K562 (cell line): ENCODE measurements at regions not wholly inside any gene's neighbourhood (a gene's known extent, or its start where the extent isn't known, plus 50 kb on each side); places are given as distances from the start of the nearest gene placed in this dataset.

ENCODE experiments used
- ATAC-seq: fragments of 200-7000 bp; cut with Tn5 transposase; 3 replicates; pipeline ENCODE4 v1.9.1; 2020; ENCODE audit warnings: moderate library complexity
- BruUV-seq: library from RNA; stranded (reverse); fragments of 400-500 nt; replicated peaks from 2 replicates; lab custom pipeline; 2021; lab: Mats Ljungman, UMichigan
- CTCF ChIA-PET: fragments of 300-600 bp; formaldehyde crosslinking; extraction: SDS; loops from one replicate; lab custom pipeline; 2021; ENCODE audit warnings: low intra/inter-chr PET ratio; lab: Yijun Ruan, JAX
- POLR2A ChIA-PET: fragments of 300-600, 350-650 bp; sonication (Branson Sonifier 250); formaldehyde crosslinking; extraction: SDS; loops from one replicate; lab custom pipeline; 2021; ENCODE audit warnings: antibody characterized with exemption, inconsistent platforms; lab: Yijun Ruan, JAX
- DNase-seq, 4 experiments: peaks; one replicate each; pipeline versions ENCODE4 v3.0.0 to v3.0.0-alpha.2; 2011 to 2018; ENCODE audit warnings: low spot score in 3 of 4, mixed read lengths in 3 of 4; ENCODE audit errors: extremely low read depth in 1 of 4
- FAIRE-seq: peaks from 2 replicates; lab custom pipeline; 2011; peaks lifted over from hg19 to GRCh38; lab: Jason Lieb, UNC
- H2AFZ ChIP-seq: 2 replicates; pipeline ENCODE4 v1.6.0; 2011; ENCODE audit warnings: low read depth, low read length, control low read depth, inconsistent platforms
- H3K27ac ChIP-seq: fragments of 200-600 bp; 3 replicates; pipeline ENCODE4 v1.8.0; 2011; ENCODE audit warnings: low read depth, mild to moderate bottlenecking, control low read depth, inconsistent platforms, low read length, moderate library complexity, mixed read lengths; ENCODE audit errors: extremely low read depth
- H3K27me3 ChIP-seq, 2 experiments: fragments of 300-600 bp in 1 of 2; 2 replicates in 1 of 2; 3 replicates in 1 of 2; pipeline versions ENCODE4 v1.6.0 to v1.8.0; 2011; ENCODE audit warnings: inconsistent platforms in 2 of 2, low read length in 2 of 2, mild to moderate bottlenecking in 1 of 2, mixed read lengths in 1 of 2, moderate library complexity in 1 of 2; ENCODE audit not compliant: control insufficient read depth in 2 of 2, insufficient read depth in 2 of 2
- H3K36me3 ChIP-seq: fragments of 300-600 bp; 3 replicates; pipeline ENCODE4 v1.8.0; 2011; ENCODE audit warnings: mild to moderate bottlenecking, low read length, inconsistent platforms; ENCODE audit not compliant: control insufficient read depth, insufficient read depth
- H3K4me1 ChIP-seq, 2 experiments: fragments of 200-600 bp in 1 of 2; replicated peaks in 1 of 2; 2 replicates in 1 of 2; 3 replicates in 1 of 2; pipeline versions ENCODE4 v1.5.1 to v1.8.0; 2011; ENCODE audit warnings: inconsistent platforms in 2 of 2, low read length in 2 of 2, mild to moderate bottlenecking in 1 of 2, mixed read lengths in 1 of 2, moderate library complexity in 1 of 2; ENCODE audit not compliant: control insufficient read depth in 2 of 2, insufficient read depth in 2 of 2
- H3K4me2 ChIP-seq: 2 replicates; pipeline ENCODE4 v1.6.1; 2011; ENCODE audit warnings: low read length, control low read depth, inconsistent platforms, mixed read lengths; ENCODE audit not compliant: insufficient read depth
- H3K4me3 ChIP-seq: fragments of 200-600 bp; sonication (generic), shearing (Covaris generic); 2 replicates; pipeline ENCODE4 v1.5.1; 2016; ENCODE audit warnings: control low read depth, inconsistent platforms
- H3K79me2 ChIP-seq: fragments of 200-600 bp; 3 replicates; pipeline ENCODE4 v1.8.0; 2011; ENCODE audit warnings: low read length, inconsistent platforms; ENCODE audit not compliant: control insufficient read depth, insufficient read depth
- H3K9ac ChIP-seq, 2 experiments: 2 replicates each; pipeline versions ENCODE4 v1.6.0 to v1.6.1; 2011; ENCODE audit warnings: low read depth in 2 of 2, low read length in 2 of 2, control low read depth in 1 of 2, inconsistent platforms in 1 of 2, mild to moderate bottlenecking in 1 of 2, mixed read lengths in 1 of 2; ENCODE audit not compliant: insufficient read depth in 1 of 2
- H3K9me1 ChIP-seq: one replicate; pipeline ENCODE4 v1.6.0; 2011; ENCODE audit warnings: inconsistent platforms, mild to moderate bottlenecking, low read length, moderate library complexity; ENCODE audit not compliant: control insufficient read depth, insufficient read depth
- H3K9me3 ChIP-seq: replicated peaks from 2 replicates; pipeline ENCODE4 v1.5.1; 2011; ENCODE audit warnings: low read depth, low read length, inconsistent platforms; ENCODE audit not compliant: control insufficient read depth, insufficient read depth
- H4K20me1 ChIP-seq: replicated peaks from 2 replicates; pipeline ENCODE4 v1.6.1; 2011; ENCODE audit warnings: low read length, inconsistent platforms, mixed read lengths; ENCODE audit not compliant: control insufficient read depth, insufficient read depth
- CAMTA2 ChIP-seq: fragments of 250-450 bp; sonication (Bioruptor Pico); conservative IDR thresholded peaks from 2 replicates; pipeline ENCODE4 v1.5.1; 2022
- CREB1 ChIP-seq, 2 experiments: sonication (generic) in 1 of 2; formaldehyde crosslinking in 1 of 2; IDR thresholded peaks; 2 replicates each; pipeline versions ENCODE4 v1.6.1 to v1.8.0; 2012 to 2022; ENCODE audit warnings: inconsistent platforms in 1 of 2, mild to moderate bottlenecking in 1 of 2, missing genetic modification reagents in 1 of 2, moderate library complexity in 1 of 2
- CREBBP ChIP-seq: IDR thresholded peaks from one replicate; pipeline ENCODE4 v1.6.1; 2012; ENCODE audit warnings: low read depth, mild to moderate bottlenecking, control low read depth, inconsistent platforms, low read length
- RB1 ChIP-seq: fragments of 450-650 bp; IDR thresholded peaks from 2 replicates; pipeline ENCODE4 v1.6.1; 2017; ENCODE audit warnings: low read depth, mild to moderate bottlenecking
- REST ChIP-seq, 2 experiments: fragments of 450-650 bp; formaldehyde crosslinking in 1 of 2; IDR thresholded peaks; 2 replicates each; pipeline versions ENCODE4 v1.4.0 to v1.6.1; 2014 to 2020; ENCODE audit warnings: mild to moderate bottlenecking in 2 of 2, borderline replicate concordance in 1 of 2, low read depth in 1 of 2
- TOE1 ChIP-seq, 2 experiments: fragments of 450-650 bp in 1 of 2; sonication (generic) in 1 of 2; formaldehyde crosslinking in 1 of 2; IDR thresholded peaks; 2 replicates each; pipeline versions ENCODE4 v1.7.1 to v1.8.0; 2016 to 2022; ENCODE audit warnings: borderline replicate concordance in 2 of 2, mild to moderate bottlenecking in 2 of 2, antibody characterized with exemption in 1 of 2, inconsistent platforms in 1 of 2, low read depth in 1 of 2, missing genetic modification reagents in 1 of 2, moderate library complexity in 1 of 2
- ZKSCAN8 ChIP-seq: fragments of 200-800 bp; sonication (Bioruptor generic); IDR thresholded peaks from 2 replicates; pipeline ENCODE4 v1.6.1; 2016; ENCODE audit warnings: missing genetic modification characterization, missing compliant biosample characterization
- ZNF830 ChIP-seq: fragments of 250-450 bp; sonication (Bioruptor Pico); IDR thresholded peaks from 2 replicates; pipeline ENCODE4 v1.5.0; 2021; ENCODE audit warnings: mild to moderate bottlenecking
- ZSCAN29 ChIP-seq: fragments of 450-650 bp; IDR thresholded peaks from 2 replicates; pipeline ENCODE4 v1.6.1; 2017
- in situ Hi-C: fragments of 300-500 bp; cut with MboI; formaldehyde crosslinking; loops from 4 replicates; pipeline ENCODE4 v1.15.0; 2018; ENCODE audit warnings: inconsistent platforms, mixed read lengths
- intact Hi-C: fragments of 100-400 bp; cut with micrococcal nuclease; formaldehyde crosslinking; loops from 2 replicates; pipeline ENCODE4 v1.14.2; 2022

- DNase-seq, result no peak
- BruUV-seq, result no TSS peak
- ChIA-PET POLR2A (no interaction called here), CTCF (no interaction called here)
- Histone ChIP-seq H3K36me3 (no peaks in the 10 kb centered on the region), H3K27ac (no peak overlapping the region), H3K9ac (no peak overlapping the region), H3K4me3 (no peak overlapping the region), H3K79me2 (no peaks in the 10 kb centered on the region), H3K9me3 (no peaks in the 10 kb centered on the region), H2AFZ (no peak overlapping the region), H3K4me1 (no peaks in the 10 kb centered on the region), H3K27me3 (no peaks in the 10 kb centered on the region), H3K4me2 (no peak overlapping the region), H3K9me1 (no peaks in the 10 kb centered on the region), H4K20me1 (no peaks in the 10 kb centered on the region)
- TF ChIP-seq REST (IDR thresholded peaks at IDR 0.05; ENCODE audit: borderline replicate concordance), result no peak
- no peak for TF ChIP-seq REST (CRISPR knock-in tag; IDR thresholded peaks at IDR 0.05; ENCODE audit: low read depth)
- TF ChIP-seq CREB1 (IDR thresholded peaks at IDR 0.05), result no peak
- TF ChIP-seq CREB1 (CRISPR knock-in tag; IDR thresholded peaks at IDR 0.05), result no peak
- TF ChIP-seq ZSCAN29, result no peak
- TF ChIP-seq ZKSCAN8, result no peak
- TF ChIP-seq RB1, result no peak
- TF ChIP-seq TOE1 (IDR thresholded peaks at IDR 0.05; ENCODE audit: borderline replicate concordance), result no peak
- TF ChIP-seq TOE1 (CRISPR knock-in tag; IDR thresholded peaks at IDR 0.05; ENCODE audit: borderline replicate concordance, low read depth), result no peak
- TF ChIP-seq CAMTA2, result no peak
- no peak for TF ChIP-seq CREBBP
- TF ChIP-seq ZNF830 (CRISPR knock-in tag), result no peak
- FAIRE-seq, result no peak
- intact Hi-C loops (no loop called here), in situ Hi-C loops (no loop called here)
- ATAC-seq, result no peak
These were observed 107.5 kb upstream of the MAGEC2 start for GRCh38 chrX:142312591-142312990.
